ENCODE measurements at regions not wholly inside any gene's neighbourhood (a gene's known extent, or its start where the extent isn't known, plus 50 kb on each side); places are given as distances from the start of the nearest gene placed in this dataset.

DNA sequence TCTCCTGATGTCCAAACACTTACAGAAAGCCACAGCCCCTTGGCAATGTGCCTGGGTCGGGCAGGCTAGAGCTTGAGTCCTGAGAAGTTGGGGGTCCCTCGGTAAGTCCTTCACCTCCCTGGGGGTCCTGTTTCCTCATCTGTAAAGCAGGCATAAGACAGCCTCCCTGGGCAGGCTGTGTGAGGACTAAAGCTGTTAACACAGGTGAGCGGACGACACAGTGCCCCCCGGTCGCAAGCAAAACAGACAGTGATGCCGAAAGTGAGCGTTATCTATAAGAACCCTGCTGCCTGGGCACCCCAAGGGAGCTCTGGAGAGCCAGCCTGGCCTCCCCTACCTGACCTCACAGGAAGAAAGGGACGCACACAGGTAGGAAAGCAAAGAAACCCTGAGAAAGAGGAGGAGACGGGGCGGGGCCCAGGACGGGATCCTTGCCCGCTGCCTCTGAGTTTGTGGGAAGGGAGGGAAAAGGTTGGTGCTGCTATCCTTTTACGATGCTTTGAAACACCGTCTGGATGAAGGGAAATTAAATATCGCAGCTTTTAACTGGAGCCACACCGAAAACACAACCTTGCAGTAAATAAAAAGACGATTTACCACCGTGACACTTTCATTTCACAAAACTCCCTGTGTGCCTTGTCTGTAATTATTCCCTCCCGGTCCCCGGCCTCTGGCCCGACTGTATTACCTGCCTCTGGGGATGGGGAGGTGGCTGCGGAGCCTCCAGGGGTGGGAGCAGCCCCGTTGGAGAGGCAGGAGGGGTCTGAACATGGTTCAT lies 67.1 kb downstream of the ENGASE start:
- no peak overlapping the region for H3K4me3 ChIP-seq (ENCODE audit: low read depth, poor library complexity, severe bottlenecking)
- WGBS, 2 donors: 30 to 37% methylated on average over 24 of the region's 24 CpGs
- no peak for DNase-seq (ENCODE audit: low spot score in 2 of 2)
- intact Hi-C loops (cut with DNase I; ENCODE audit: low total_unique reads): no loop called here
- no peak for TF ChIP-seq POLR2A (IDR thresholded peaks at IDR 0.05)
- TF ChIP-seq, protein P1, sequence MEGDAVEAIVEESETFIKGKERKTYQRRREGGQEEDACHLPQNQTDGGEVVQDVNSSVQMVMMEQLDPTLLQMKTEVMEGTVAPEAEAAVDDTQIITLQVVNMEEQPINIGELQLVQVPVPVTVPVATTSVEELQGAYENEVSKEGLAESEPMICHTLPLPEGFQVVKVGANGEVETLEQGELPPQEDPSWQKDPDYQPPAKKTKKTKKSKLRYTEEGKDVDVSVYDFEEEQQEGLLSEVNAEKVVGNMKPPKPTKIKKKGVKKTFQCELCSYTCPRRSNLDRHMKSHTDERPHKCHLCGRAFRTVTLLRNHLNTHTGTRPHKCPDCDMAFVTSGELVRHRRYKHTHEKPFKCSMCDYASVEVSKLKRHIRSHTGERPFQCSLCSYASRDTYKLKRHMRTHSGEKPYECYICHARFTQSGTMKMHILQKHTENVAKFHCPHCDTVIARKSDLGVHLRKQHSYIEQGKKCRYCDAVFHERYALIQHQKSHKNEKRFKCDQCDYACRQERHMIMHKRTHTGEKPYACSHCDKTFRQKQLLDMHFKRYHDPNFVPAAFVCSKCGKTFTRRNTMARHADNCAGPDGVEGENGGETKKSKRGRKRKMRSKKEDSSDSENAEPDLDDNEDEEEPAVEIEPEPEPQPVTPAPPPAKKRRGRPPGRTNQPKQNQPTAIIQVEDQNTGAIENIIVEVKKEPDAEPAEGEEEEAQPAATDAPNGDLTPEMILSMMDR (IDR thresholded peaks at IDR 0.05): no peak

DNA sequence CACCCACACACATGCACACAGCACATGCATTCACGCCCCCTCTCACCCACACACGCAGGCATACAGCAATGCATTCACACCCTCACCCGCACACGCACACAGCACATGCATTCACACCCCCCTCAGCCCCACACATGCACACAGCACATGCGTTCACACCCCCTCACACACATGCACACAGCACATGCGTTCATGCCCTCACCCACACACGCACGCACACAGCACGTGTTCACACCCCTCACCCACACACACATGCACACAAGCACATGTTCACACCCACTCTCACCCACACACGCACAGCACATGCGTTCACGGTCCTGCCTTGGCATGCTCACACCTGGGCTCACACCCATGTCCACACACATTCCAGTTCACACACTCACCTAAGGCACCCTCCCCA lies 64.2 kb downstream of the ENGASE start:
- no peak for DNase-seq (ENCODE audit: low spot score in 2 of 2)
- H3K4me3 ChIP-seq (ENCODE audit: low read depth, poor library complexity, severe bottlenecking): no peak overlapping the region
- intact Hi-C loops (cut with DNase I; ENCODE audit: low total_unique reads): no loop called here
- no peak for TF ChIP-seq POLR2A (IDR thresholded peaks at IDR 0.05)
- TF ChIP-seq, protein P1 (IDR thresholded peaks at IDR 0.05): no peak
- 90 to 93% methylated on average over 12 of the region's 12 CpGs for WGBS, 2 donors

DNA sequence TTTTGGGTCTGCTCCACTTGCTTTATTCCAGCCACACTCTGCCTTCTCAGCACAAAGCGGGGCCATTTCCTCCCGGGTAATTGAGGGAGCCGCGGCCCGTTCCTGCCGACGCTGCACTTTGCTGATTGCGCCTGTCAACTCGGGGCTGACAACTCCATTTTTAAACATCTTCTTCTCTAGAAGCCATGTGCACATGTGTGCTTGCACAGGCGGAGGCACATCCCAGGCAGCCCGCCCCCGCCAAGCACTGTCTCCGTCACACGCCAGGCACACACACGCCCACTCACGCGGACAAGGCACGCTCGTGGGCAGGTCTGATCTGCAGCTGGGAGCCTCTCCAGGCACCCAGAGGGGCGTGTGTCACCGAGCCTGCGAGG lies 63.2 kb downstream of the ENGASE start:
- intact Hi-C loops (cut with DNase I; ENCODE audit: low total_unique reads): no loop called here
- no peak for DNase-seq (ENCODE audit: low spot score in 2 of 2)
- 11 to 35% methylated on average over 21 of the region's 22 CpGs for WGBS, 2 donors
- no peak overlapping the region for H3K4me3 ChIP-seq (ENCODE audit: low read depth, poor library complexity, severe bottlenecking)
- TF ChIP-seq, protein P1 (IDR thresholded peaks at IDR 0.05): no peak
- TF ChIP-seq POLR2A (IDR thresholded peaks at IDR 0.05): no peak

DNA sequence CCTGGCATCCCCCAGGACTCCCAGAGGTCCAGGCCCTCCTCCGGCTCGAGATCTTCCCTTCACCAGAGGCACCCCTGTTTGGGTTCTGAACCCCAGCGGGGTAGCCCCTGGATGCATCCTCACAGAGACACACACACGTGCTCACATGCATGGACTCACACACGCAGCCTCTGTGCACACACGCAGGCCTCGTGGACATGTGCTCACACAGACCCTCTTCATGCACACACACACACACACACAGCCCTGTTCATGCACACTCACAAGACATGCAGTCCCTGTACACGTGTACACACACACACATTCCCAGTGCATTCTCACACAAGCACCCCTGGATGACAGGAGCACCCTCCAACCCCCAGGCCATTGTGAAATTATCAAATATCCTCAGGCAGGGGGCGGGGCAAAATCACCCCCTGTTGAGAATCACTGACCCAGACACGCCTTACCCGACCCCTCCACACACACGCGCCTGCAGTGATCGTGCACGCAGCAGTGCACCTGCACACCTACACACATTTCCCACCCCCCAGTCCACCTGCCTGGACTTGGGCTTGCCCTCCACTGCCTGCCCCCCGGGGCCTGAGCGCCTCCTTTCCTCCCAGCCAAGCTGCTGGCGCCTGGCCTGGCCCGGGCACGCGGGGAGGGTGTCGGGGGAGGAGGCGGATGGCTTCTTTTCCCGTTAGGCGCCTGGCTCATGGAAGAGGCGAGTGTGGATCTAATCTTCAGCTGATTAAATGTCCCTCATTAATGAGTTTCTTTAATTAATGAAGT lies 62.6 kb downstream of the ENGASE start:
- intact Hi-C loops (cut with DNase I; ENCODE audit: low total_unique reads): no loop called here
- no peak for TF ChIP-seq POLR2A (IDR thresholded peaks at IDR 0.05)
- TF ChIP-seq, protein P1 (IDR thresholded peaks at IDR 0.05): no peak
- H3K4me3 ChIP-seq (ENCODE audit: low read depth, poor library complexity, severe bottlenecking): no peak overlapping the region
- no peak for DNase-seq (ENCODE audit: low spot score in 2 of 2)
- 39 to 43% methylated on average over 25 to 26 of the region's 26 CpGs for WGBS, 2 donors

DNA sequence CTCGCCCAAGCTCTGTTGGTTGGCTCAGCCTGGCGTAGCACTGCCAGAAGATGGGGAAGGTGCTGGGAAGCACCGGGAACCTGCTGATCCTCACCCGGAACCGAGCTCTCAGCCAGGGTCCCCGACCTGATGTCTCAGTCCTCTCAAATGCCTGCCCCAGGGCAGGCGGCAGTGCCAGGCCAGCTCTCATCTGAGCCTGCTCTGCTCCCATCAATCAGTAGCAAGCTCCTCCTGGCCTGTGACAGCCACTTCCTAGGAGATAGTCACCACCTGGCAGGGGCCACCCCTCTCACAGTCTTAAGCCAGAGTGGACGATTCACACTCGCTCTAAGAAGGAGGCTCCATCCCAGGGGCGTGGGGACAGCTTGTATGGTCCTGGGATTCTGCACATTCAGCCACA lies 62.0 kb downstream of the ENGASE start:
- TF ChIP-seq POLR2A (IDR thresholded peaks at IDR 0.05): no peak
- TF ChIP-seq, protein P1 (IDR thresholded peaks at IDR 0.05): no peak
- intact Hi-C loops (cut with DNase I; ENCODE audit: low total_unique reads): no loop called here
- WGBS, 2 donors: 43 to 60% methylated on average over 9 to 10 of the region's 10 CpGs
- DNase-seq (ENCODE audit: low spot score in 2 of 2): no peak
- H3K4me3 ChIP-seq (ENCODE audit: low read depth, poor library complexity, severe bottlenecking): no peak overlapping the region
